Astrocyte (in vitro differentiated cells and primary cell): ENCODE measurements at regions not wholly inside any gene's neighbourhood (a gene's known extent, or its start where the extent isn't known, plus 50 kb on each side); places are given as distances from the start of the nearest gene placed in this dataset.

Experiments used
- DNase-seq: peaks from one replicate; pipeline ENCODE4 v3.0.0-alpha.2; 2010; ENCODE audit warnings: low read depth
- FAIRE-seq: peaks from 2 replicates; lab custom pipeline; 2011; peaks lifted over from hg19 to GRCh38; lab: Jason Lieb, UNC
- H2AFZ ChIP-seq: 2 replicates; pipeline ENCODE4 v1.6.0; 2012; ENCODE audit warnings: low read depth, low read length, inconsistent platforms
- H3K27ac ChIP-seq: 2 replicates; pipeline ENCODE4 v1.5.1; 2011; ENCODE audit warnings: low read depth, low read length, inconsistent platforms
- H3K27me3 ChIP-seq: 2 replicates; pipeline ENCODE4 v1.6.0; 2011; ENCODE audit warnings: low read length, inconsistent platforms; ENCODE audit not compliant: insufficient read depth
- H3K36me3 ChIP-seq: 2 replicates; pipeline ENCODE4 v1.5.1; 2011; ENCODE audit warnings: low read length, inconsistent platforms; ENCODE audit not compliant: insufficient read depth
- H3K4me1 ChIP-seq: 2 replicates; pipeline ENCODE4 v1.5.1; 2011; ENCODE audit warnings: low read length, inconsistent platforms; ENCODE audit not compliant: insufficient read depth
- H3K4me2 ChIP-seq: 2 replicates; pipeline ENCODE4 v1.6.0; 2012; ENCODE audit warnings: low read length, inconsistent platforms
- H3K4me3 ChIP-seq: 2 replicates; pipeline ENCODE4 v1.5.1; 2011; ENCODE audit warnings: low read depth, mild to moderate bottlenecking, low read length, inconsistent platforms; ENCODE audit not compliant: insufficient read depth
- H3K79me2 ChIP-seq: 2 replicates; pipeline ENCODE4 v1.6.0; 2012; ENCODE audit warnings: mild to moderate bottlenecking, low read length, inconsistent platforms; ENCODE audit not compliant: insufficient read depth
- H3K9ac ChIP-seq: 2 replicates; pipeline ENCODE4 v1.6.0; 2012; ENCODE audit warnings: mild to moderate bottlenecking, low read length, inconsistent platforms
- H3K9me3 ChIP-seq: 2 replicates; pipeline ENCODE4 v1.5.1; 2012; ENCODE audit warnings: low read depth, mild to moderate bottlenecking, low read length, inconsistent platforms; ENCODE audit not compliant: insufficient read depth
- H4K20me1 ChIP-seq: 2 replicates; pipeline ENCODE4 v1.6.0; 2012; ENCODE audit warnings: low read length, inconsistent platforms; ENCODE audit not compliant: insufficient read depth
- H3K27ac Mint-ChIP-seq: one replicate; pipeline ENCODE4 v1.8.0; 2021; ENCODE audit warnings: mild to moderate bottlenecking, mixed read lengths; ENCODE audit not compliant: unreplicated experiment
- H3K27me3 Mint-ChIP-seq: one replicate; pipeline ENCODE4 v1.8.0; 2021; ENCODE audit warnings: low read depth, mixed read lengths; ENCODE audit not compliant: unreplicated experiment
- H3K36me3 Mint-ChIP-seq: one replicate; pipeline ENCODE4 v1.8.0; 2021; ENCODE audit warnings: low read depth, mixed read lengths; ENCODE audit not compliant: unreplicated experiment
- H3K4me1 Mint-ChIP-seq: one replicate; pipeline ENCODE4 v1.8.0; 2021; ENCODE audit warnings: low read depth, mixed read lengths; ENCODE audit not compliant: unreplicated experiment
- H3K4me3 Mint-ChIP-seq: one replicate; pipeline ENCODE4 v1.8.0; 2021; ENCODE audit warnings: mild to moderate bottlenecking, moderate library complexity, mixed read lengths; ENCODE audit not compliant: unreplicated experiment
- H3K9me3 Mint-ChIP-seq: one replicate; pipeline ENCODE4 v1.8.0; 2021; ENCODE audit warnings: mild to moderate bottlenecking, mixed read lengths; ENCODE audit not compliant: unreplicated experiment
- CTCF ChIP-seq: IDR thresholded peaks from 2 replicates; pipeline ENCODE4 v1.5.1; 2011; ENCODE audit warnings: low read depth, mild to moderate bottlenecking, inconsistent platforms, low read length, moderate library complexity; ENCODE audit not compliant: insufficient read depth
- EZH2 ChIP-seq: IDR thresholded peaks from 2 replicates; pipeline ENCODE4 v1.6.1; 2012; ENCODE audit warnings: mild to moderate bottlenecking, low read length, inconsistent platforms; ENCODE audit not compliant: insufficient read depth

GRCh38 chr17:56021681-56022190 is 131.5 kb upstream of the ANKFN1 start:
- peaks cover 2% of the 10 kb centered on the region for H3K9me3 Mint-ChIP-seq
- H3K4me1 Mint-ChIP-seq: peaks cover 4% of the 10 kb centered on the region
- TF ChIP-seq CTCF (no peak), EZH2 (no peak)
- no peak for FAIRE-seq
- Histone ChIP-seq H3K4me2 (no peak overlapping the region), H3K79me2 (no peaks in the 10 kb centered on the region), H3K9me3 (peaks cover 3% of the 10 kb centered on the region), H3K36me3 (no peaks in the 10 kb centered on the region), H3K4me3 (no peak overlapping the region), H3K4me1 (no peaks in the 10 kb centered on the region), H3K27me3 (no peaks in the 10 kb centered on the region), H4K20me1 (no peaks in the 10 kb centered on the region), H2AFZ (no peak overlapping the region), H3K9ac (no peak overlapping the region), H3K27ac (no peak overlapping the region)
- H3K4me3 Mint-ChIP-seq: no peak overlapping the region
- no peaks in the 10 kb centered on the region for H3K27me3 Mint-ChIP-seq
- DNase-seq: no peak
- H3K36me3 Mint-ChIP-seq: no peaks in the 10 kb centered on the region
- no peak overlapping the region for H3K27ac Mint-ChIP-seq

GRCh38 chr17:56023851-56024250 is 129.4 kb upstream of the ANKFN1 start:
- DNase-seq: no peak
- H3K27me3 Mint-ChIP-seq: no peaks in the 10 kb centered on the region

More at GRCh38 chr17:56023851-56024250, 129.4 kb upstream of the ANKFN1 start:
- no peak overlapping the region for H3K4me3 Mint-ChIP-seq
- no peak overlapping the region for H2AFZ ChIP-seq
- no peaks in the 10 kb centered on the region for H4K20me1 ChIP-seq
- no peaks in the 10 kb centered on the region for H3K36me3 Mint-ChIP-seq
- no peak for TF ChIP-seq EZH2
- TF ChIP-seq CTCF: no peak
- no peak overlapping the region for H3K27ac ChIP-seq
- H3K9ac ChIP-seq: no peak overlapping the region
- H3K4me3 ChIP-seq: no peak overlapping the region
- no peaks in the 10 kb centered on the region for H3K27me3 ChIP-seq
- H3K4me1 Mint-ChIP-seq: no peaks in the 10 kb centered on the region
- peaks cover 2% of the 10 kb centered on the region for H3K9me3 Mint-ChIP-seq
- H3K79me2 ChIP-seq: no peaks in the 10 kb centered on the region
- H3K27ac Mint-ChIP-seq: no peak overlapping the region
- H3K36me3 ChIP-seq: no peaks in the 10 kb centered on the region
- no peak for FAIRE-seq
- H3K4me2 ChIP-seq: no peak overlapping the region
- H3K4me1 ChIP-seq: no peaks in the 10 kb centered on the region
- no peaks in the 10 kb centered on the region for H3K9me3 ChIP-seq
